K562 (cell line): ENCODE measurements at regions not wholly inside any gene's neighbourhood (a gene's known extent, or its start where the extent isn't known, plus 50 kb on each side); places are given as distances from the start of the nearest gene placed in this dataset.

Experiments used
- ATAC-seq: fragments of 200-7000 bp; cut with Tn5 transposase; 3 replicates; pipeline ENCODE4 v1.9.1; 2020; ENCODE audit warnings: moderate library complexity
- BruUV-seq: library from RNA; stranded (reverse); fragments of 400-500 nt; replicated peaks from 2 replicates; lab custom pipeline; 2021; lab: Mats Ljungman, UMichigan
- CTCF ChIA-PET: fragments of 300-600 bp; formaldehyde crosslinking; extraction: SDS; loops from one replicate; lab custom pipeline; 2021; ENCODE audit warnings: low intra/inter-chr PET ratio; lab: Yijun Ruan, JAX
- POLR2A ChIA-PET: fragments of 300-600, 350-650 bp; sonication (Branson Sonifier 250); formaldehyde crosslinking; extraction: SDS; loops from one replicate; lab custom pipeline; 2021; ENCODE audit warnings: antibody characterized with exemption, inconsistent platforms; lab: Yijun Ruan, JAX
- DNase-seq, 4 experiments: peaks; one replicate each; pipeline versions ENCODE4 v3.0.0 to v3.0.0-alpha.2; 2011 to 2018; ENCODE audit warnings: low spot score in 3 of 4, mixed read lengths in 3 of 4; ENCODE audit errors: extremely low read depth in 1 of 4
- FAIRE-seq: peaks from 2 replicates; lab custom pipeline; 2011; peaks lifted over from hg19 to GRCh38; lab: Jason Lieb, UNC
- H2AFZ ChIP-seq: 2 replicates; pipeline ENCODE4 v1.6.0; 2011; ENCODE audit warnings: low read depth, low read length, control low read depth, inconsistent platforms
- H3K27ac ChIP-seq: fragments of 200-600 bp; 3 replicates; pipeline ENCODE4 v1.8.0; 2011; ENCODE audit warnings: low read depth, mild to moderate bottlenecking, control low read depth, inconsistent platforms, low read length, moderate library complexity, mixed read lengths; ENCODE audit errors: extremely low read depth
- H3K27me3 ChIP-seq, 2 experiments: fragments of 300-600 bp in 1 of 2; 2 replicates in 1 of 2; 3 replicates in 1 of 2; pipeline versions ENCODE4 v1.6.0 to v1.8.0; 2011; ENCODE audit warnings: inconsistent platforms in 2 of 2, low read length in 2 of 2, mild to moderate bottlenecking in 1 of 2, mixed read lengths in 1 of 2, moderate library complexity in 1 of 2; ENCODE audit not compliant: control insufficient read depth in 2 of 2, insufficient read depth in 2 of 2
- H3K36me3 ChIP-seq: fragments of 300-600 bp; 3 replicates; pipeline ENCODE4 v1.8.0; 2011; ENCODE audit warnings: mild to moderate bottlenecking, low read length, inconsistent platforms; ENCODE audit not compliant: control insufficient read depth, insufficient read depth
- H3K4me1 ChIP-seq, 2 experiments: fragments of 200-600 bp in 1 of 2; replicated peaks in 1 of 2; 2 replicates in 1 of 2; 3 replicates in 1 of 2; pipeline versions ENCODE4 v1.5.1 to v1.8.0; 2011; ENCODE audit warnings: inconsistent platforms in 2 of 2, low read length in 2 of 2, mild to moderate bottlenecking in 1 of 2, mixed read lengths in 1 of 2, moderate library complexity in 1 of 2; ENCODE audit not compliant: control insufficient read depth in 2 of 2, insufficient read depth in 2 of 2
- H3K4me2 ChIP-seq: 2 replicates; pipeline ENCODE4 v1.6.1; 2011; ENCODE audit warnings: low read length, control low read depth, inconsistent platforms, mixed read lengths; ENCODE audit not compliant: insufficient read depth
- H3K4me3 ChIP-seq: fragments of 200-600 bp; sonication (generic), shearing (Covaris generic); 2 replicates; pipeline ENCODE4 v1.5.1; 2016; ENCODE audit warnings: control low read depth, inconsistent platforms
- H3K79me2 ChIP-seq: fragments of 200-600 bp; 3 replicates; pipeline ENCODE4 v1.8.0; 2011; ENCODE audit warnings: low read length, inconsistent platforms; ENCODE audit not compliant: control insufficient read depth, insufficient read depth
- H3K9ac ChIP-seq, 2 experiments: 2 replicates each; pipeline versions ENCODE4 v1.6.0 to v1.6.1; 2011; ENCODE audit warnings: low read depth in 2 of 2, low read length in 2 of 2, control low read depth in 1 of 2, inconsistent platforms in 1 of 2, mild to moderate bottlenecking in 1 of 2, mixed read lengths in 1 of 2; ENCODE audit not compliant: insufficient read depth in 1 of 2
- H3K9me1 ChIP-seq: one replicate; pipeline ENCODE4 v1.6.0; 2011; ENCODE audit warnings: inconsistent platforms, mild to moderate bottlenecking, low read length, moderate library complexity; ENCODE audit not compliant: control insufficient read depth, insufficient read depth
- H3K9me3 ChIP-seq: replicated peaks from 2 replicates; pipeline ENCODE4 v1.5.1; 2011; ENCODE audit warnings: low read depth, low read length, inconsistent platforms; ENCODE audit not compliant: control insufficient read depth, insufficient read depth
- H4K20me1 ChIP-seq: replicated peaks from 2 replicates; pipeline ENCODE4 v1.6.1; 2011; ENCODE audit warnings: low read length, inconsistent platforms, mixed read lengths; ENCODE audit not compliant: control insufficient read depth, insufficient read depth
- CBFA2T3 ChIP-seq: fragments of 450-650 bp; IDR thresholded peaks from 2 replicates; pipeline ENCODE4 v1.6.1; 2017
- CHD2 ChIP-seq: IDR thresholded peaks from 2 replicates; pipeline ENCODE4 v1.6.1; 2011; ENCODE audit warnings: low read depth, low read length
- ETV5 ChIP-seq: sonication (generic); formaldehyde crosslinking; IDR thresholded peaks from 2 replicates; pipeline ENCODE4 v1.4.0; 2020; ENCODE audit warnings: low read depth, mild to moderate bottlenecking, missing genetic modification reagents
- KLF13 ChIP-seq: fragments of 450-650 bp; IDR thresholded peaks from 2 replicates; pipeline ENCODE4 v1.6.1; 2016; ENCODE audit warnings: missing genetic modification characterization, low read depth, mild to moderate bottlenecking, missing compliant biosample characterization, moderate library complexity, borderline replicate concordance
- NR4A1 ChIP-seq, 2 experiments: fragments of 250-450 bp in 1 of 2; fragments of 450-650 bp in 1 of 2; sonication (Bioruptor Pico) in 1 of 2; IDR thresholded peaks; 2 replicates each; pipeline versions ENCODE4 v1.4.0 to v1.6.1; 2016 to 2020; ENCODE audit warnings: mild to moderate bottlenecking in 2 of 2, missing compliant biosample characterization in 1 of 2, missing genetic modification characterization in 1 of 2, moderate library complexity in 1 of 2
- PHF8 ChIP-seq: fragments of 200-600 bp; sonication (generic); IDR thresholded peaks from 2 replicates; pipeline ENCODE4 v1.6.1; 2012; ENCODE audit warnings: mixed run types, mild to moderate bottlenecking, inconsistent platforms, low read length, moderate library complexity, borderline replicate concordance
- POU5F1 ChIP-seq: fragments of 150-350 bp; IDR thresholded peaks from 2 replicates; pipeline ENCODE4 v1.6.1; 2014; ENCODE audit warnings: borderline replicate concordance, low read length, low read depth, mild to moderate bottlenecking; ENCODE audit not compliant: partially characterized antibody
- RBM15 ChIP-seq: fragments of 200-400 bp; formaldehyde crosslinking; IDR thresholded peaks from 2 replicates; pipeline ENCODE4 v1.6.1; 2018; ENCODE audit warnings: mild to moderate bottlenecking, low read length, moderate library complexity; ENCODE audit not compliant: insufficient read depth
- RBM39 ChIP-seq: fragments of 200-400 bp; formaldehyde crosslinking; optimal IDR thresholded peaks from 2 replicates; pipeline ENCODE3; 2018; ENCODE audit warnings: low read depth, low read length
- ZNF124 ChIP-seq: sonication (generic); formaldehyde crosslinking; IDR thresholded peaks from 2 replicates; pipeline ENCODE4 v1.8.1; 2022; ENCODE audit warnings: missing genetic modification reagents
- ZNF23 ChIP-seq: fragments of 250-450 bp; sonication (Bioruptor Pico); IDR thresholded peaks from 2 replicates; pipeline ENCODE4 v1.4.0; 2020; ENCODE audit warnings: mild to moderate bottlenecking
- WGBS: fragments of 100-300 bp; shearing (Covaris generic); methylation state at CpG from one replicate; pipeline ENCODE4 v1.1.6; 2016; ENCODE audit warnings: low coverage, mixed read lengths; ENCODE audit not compliant: insufficient coverage; ENCODE audit errors: missing lambda C conversion rate; 5-methylcytosine and 5-hydroxymethylcytosine counted together
- in situ Hi-C: fragments of 300-500 bp; cut with MboI; formaldehyde crosslinking; loops from 4 replicates; pipeline ENCODE4 v1.15.0; 2018; ENCODE audit warnings: inconsistent platforms, mixed read lengths
- intact Hi-C: fragments of 100-400 bp; cut with micrococcal nuclease; formaldehyde crosslinking; loops from 2 replicates; pipeline ENCODE4 v1.14.2; 2022
- TF ChIP-seq, protein P1 (sequence below): fragments of 250-450 bp; sonication (Bioruptor Pico); IDR thresholded peaks from 2 replicates; pipeline ENCODE4 v1.8.0; 2021; ENCODE audit warnings: moderate library complexity, mild to moderate bottlenecking, inconsistent platforms

- no peak for FAIRE-seq
Observed at GRCh38 chr1:101158424-101158823, 78.4 kb upstream of the S1PR1 start.

More at GRCh38 chr1:101158424-101158823, 78.4 kb upstream of the S1PR1 start:
- Histone ChIP-seq H2AFZ (no peak overlapping the region), H3K4me2 (no peak overlapping the region), H3K4me1 (no peaks in the 10 kb centered on the region), H3K9ac (no peak overlapping the region), H3K79me2 (no peaks in the 10 kb centered on the region), H3K4me3 (no peak overlapping the region), H3K9me1 (no peaks in the 10 kb centered on the region), H3K9me3 (no peaks in the 10 kb centered on the region), H3K36me3 (no peaks in the 10 kb centered on the region), H3K27ac (no peak overlapping the region), H4K20me1 (no peaks in the 10 kb centered on the region; the same call in 1 of the 2 replicates), H3K27me3 (no peaks in the 10 kb centered on the region)
- ATAC-seq (no peak), DNase-seq (no peak)
- ChIA-PET POLR2A (no interaction called here), CTCF (no interaction called here)
- WGBS, result 14% methylated on average over 2 of the region's 2 CpGs
- in situ Hi-C loops, result no loop called here
- TF ChIP-seq CHD2, result no peak
- TF ChIP-seq ZNF124 (CRISPR knock-in tag), result no peak
- no peak for TF ChIP-seq CBFA2T3
- TF ChIP-seq, protein P1, sequence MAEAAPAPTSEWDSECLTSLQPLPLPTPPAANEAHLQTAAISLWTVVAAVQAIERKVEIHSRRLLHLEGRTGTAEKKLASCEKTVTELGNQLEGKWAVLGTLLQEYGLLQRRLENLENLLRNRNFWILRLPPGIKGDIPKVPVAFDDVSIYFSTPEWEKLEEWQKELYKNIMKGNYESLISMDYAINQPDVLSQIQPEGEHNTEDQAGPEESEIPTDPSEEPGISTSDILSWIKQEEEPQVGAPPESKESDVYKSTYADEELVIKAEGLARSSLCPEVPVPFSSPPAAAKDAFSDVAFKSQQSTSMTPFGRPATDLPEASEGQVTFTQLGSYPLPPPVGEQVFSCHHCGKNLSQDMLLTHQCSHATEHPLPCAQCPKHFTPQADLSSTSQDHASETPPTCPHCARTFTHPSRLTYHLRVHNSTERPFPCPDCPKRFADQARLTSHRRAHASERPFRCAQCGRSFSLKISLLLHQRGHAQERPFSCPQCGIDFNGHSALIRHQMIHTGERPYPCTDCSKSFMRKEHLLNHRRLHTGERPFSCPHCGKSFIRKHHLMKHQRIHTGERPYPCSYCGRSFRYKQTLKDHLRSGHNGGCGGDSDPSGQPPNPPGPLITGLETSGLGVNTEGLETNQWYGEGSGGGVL, result no peak
- TF ChIP-seq POU5F1, result no peak
- no peak for TF ChIP-seq RBM15
- no peak for TF ChIP-seq KLF13 (tag)
- no peak for TF ChIP-seq ETV5 (CRISPR knock-in tag)
- TF ChIP-seq RBM39, result no peak
- TF ChIP-seq ZNF23, result no peak
- TF ChIP-seq NR4A1 (CRISPR knock-in tag; IDR thresholded peaks at IDR 0.05), result no peak
- no peak for TF ChIP-seq NR4A1 (tag; IDR thresholded peaks at IDR 0.05)
- no peak for TF ChIP-seq PHF8
- intact Hi-C loops, result no loop called here
- no TSS peak for BruUV-seq
